ENCODE measurements at regions not wholly inside any gene's neighbourhood (a gene's known extent, or its start where the extent isn't known, plus 50 kb on each side); places are given as distances from the start of the nearest gene placed in this dataset.

GRCh38 chr1:172801771-172802322 lies 142.9 kb downstream of the FASLG start:
- no peaks in the 10 kb centered on the region for H3K27me3 ChIP-seq
- DNase-seq = no peak
- no peak overlapping the region for H3K27ac ChIP-seq
- TF ChIP-seq CTCF (IDR thresholded peaks at IDR 0.05) (no peak), POLR2A (IDR thresholded peaks at IDR 0.05) (no peak)
- no peaks in the 10 kb centered on the region for H3K9me3 ChIP-seq (replicated peaks in 1 of 3)
- H3K36me3 ChIP-seq (replicated peaks in 1 of 2) = no peaks in the 10 kb centered on the region
- intact Hi-C loops (cut with DNase I) = no loop called here
- no peak overlapping the region for H3K4me3 ChIP-seq
- H3K4me1 ChIP-seq (replicated peaks in 1 of 2) = no peaks in the 10 kb centered on the region
- WGBS, 4 donors = 74 to 80% (median 77%) methylated on average over 1 of the region's 1 CpG

- Histone ChIP-seq H3K27ac (no peak overlapping the region), H3K4me1 (replicated peaks in 1 of 2) (no peaks in the 10 kb centered on the region), H3K36me3 (replicated peaks in 1 of 2) (no peaks in the 10 kb centered on the region), H3K27me3 (no peaks in the 10 kb centered on the region), H3K4me3 (no peak overlapping the region), H3K9me3 (replicated peaks in 1 of 3) (no peaks in the 10 kb centered on the region)
- 89 to 100% (median 99%) methylated on average over 1 of the region's 1 CpG for WGBS, 4 donors
- intact Hi-C loops (cut with DNase I) = no loop called here
- no peak for TF ChIP-seq POLR2A (IDR thresholded peaks at IDR 0.05)
- DNase-seq = no peak
Observed at GRCh38 chr1:172809750-172810149, 150.8 kb downstream of the FASLG start.

- TF ChIP-seq CTCF (IDR thresholded peaks at IDR 0.05) = no peak
- no peak for TF ChIP-seq POLR2A (IDR thresholded peaks at IDR 0.05)
- no peak for DNase-seq
- Histone ChIP-seq H3K4me3 (no peak overlapping the region), H3K4me1 (replicated peaks in 1 of 2) (no peaks in the 10 kb centered on the region), H3K27ac (no peak overlapping the region), H3K27me3 (no peaks in the 10 kb centered on the region), H3K9me3 (replicated peaks in 1 of 3) (no peaks in the 10 kb centered on the region), H3K36me3 (replicated peaks in 1 of 2) (no peaks in the 10 kb centered on the region)
- intact Hi-C loops (cut with DNase I) = no loop called here
Observed at GRCh38 chr1:172810480-172811175, 151.7 kb downstream of the FASLG start.

GRCh38 chr1:172811694-172812093 lies 152.8 kb downstream of the FASLG start:
- no peak overlapping the region for H3K4me3 ChIP-seq
- H3K36me3 ChIP-seq (replicated peaks in 1 of 2) = no peaks in the 10 kb centered on the region
- no peaks in the 10 kb centered on the region for H3K4me1 ChIP-seq (replicated peaks in 1 of 2)
- TF ChIP-seq CTCF (IDR thresholded peaks at IDR 0.05) (no peak), POLR2A (IDR thresholded peaks at IDR 0.05) (no peak)
- H3K27me3 ChIP-seq = no peaks in the 10 kb centered on the region
- no peak for DNase-seq
- intact Hi-C loops (cut with DNase I) = no loop called here
- no peak overlapping the region for H3K27ac ChIP-seq
- H3K9me3 ChIP-seq (replicated peaks in 1 of 3) = no peaks in the 10 kb centered on the region

- TF ChIP-seq CTCF (IDR thresholded peaks at IDR 0.05) (no peak), POLR2A (IDR thresholded peaks at IDR 0.05) (no peak)
- intact Hi-C loops (cut with DNase I) = no loop called here
- H3K27me3 ChIP-seq = no peaks in the 10 kb centered on the region
Observed at GRCh38 chr1:172812118-172812517, 153.2 kb downstream of the FASLG start.

More at GRCh38 chr1:172812118-172812517, 153.2 kb downstream of the FASLG start:
- Histone ChIP-seq H3K36me3 (replicated peaks in 1 of 2) (no peaks in the 10 kb centered on the region), H3K27ac (no peak overlapping the region), H3K4me1 (replicated peaks in 1 of 2) (no peaks in the 10 kb centered on the region), H3K4me3 (no peak overlapping the region), H3K9me3 (replicated peaks in 1 of 3) (no peaks in the 10 kb centered on the region)
- DNase-seq = no peak

Data from adrenal gland (tissue), 9 donors.